ENCODE measurements at regions not wholly inside any gene's neighbourhood (a gene's known extent, or its start where the extent isn't known, plus 50 kb on each side); places are given as distances from the start of the nearest gene placed in this dataset.

DNA sequence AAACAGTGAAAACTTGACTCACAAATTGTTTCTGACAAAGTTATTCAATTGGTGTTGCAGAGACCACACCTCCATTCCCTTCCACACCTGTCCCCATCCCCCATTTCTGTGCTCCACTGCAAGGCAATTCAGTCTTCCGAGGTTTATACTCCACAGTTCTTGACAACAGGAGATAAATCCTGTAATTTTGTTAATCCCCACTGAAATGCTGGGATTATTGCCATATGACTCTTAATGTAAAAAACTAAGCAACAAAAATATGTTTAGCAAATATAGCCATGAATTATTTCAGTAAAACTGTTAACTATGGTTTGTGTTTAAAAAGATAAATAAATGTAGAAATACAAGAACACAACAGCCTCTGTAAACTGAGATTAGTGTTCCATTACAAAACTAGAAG lies 170.1 kb upstream of the SEMA3D start (continued):
- TF ChIP-seq EP300 (IDR thresholded peaks at IDR 0.05; ENCODE audit: borderline replicate concordance in 1 of 2, low read depth in 2 of 2, low read length in 2 of 2) (no peak), RNF2 (IDR thresholded peaks at IDR 0.05; ENCODE audit: borderline replicate concordance, low read depth, low read length, missing control alignments, poor library complexity, severe bottlenecking) (no peak), SP2 (IDR thresholded peaks at IDR 0.05; ENCODE audit: low read length) (no peak), SP1 (IDR thresholded peaks at IDR 0.05; ENCODE audit: low read depth, low read length) (no peak), RBBP5 (IDR thresholded peaks at IDR 0.05; ENCODE audit: borderline replicate concordance, low read depth, low read length) (no peak)
- TF ChIP-seq, protein P1, sequence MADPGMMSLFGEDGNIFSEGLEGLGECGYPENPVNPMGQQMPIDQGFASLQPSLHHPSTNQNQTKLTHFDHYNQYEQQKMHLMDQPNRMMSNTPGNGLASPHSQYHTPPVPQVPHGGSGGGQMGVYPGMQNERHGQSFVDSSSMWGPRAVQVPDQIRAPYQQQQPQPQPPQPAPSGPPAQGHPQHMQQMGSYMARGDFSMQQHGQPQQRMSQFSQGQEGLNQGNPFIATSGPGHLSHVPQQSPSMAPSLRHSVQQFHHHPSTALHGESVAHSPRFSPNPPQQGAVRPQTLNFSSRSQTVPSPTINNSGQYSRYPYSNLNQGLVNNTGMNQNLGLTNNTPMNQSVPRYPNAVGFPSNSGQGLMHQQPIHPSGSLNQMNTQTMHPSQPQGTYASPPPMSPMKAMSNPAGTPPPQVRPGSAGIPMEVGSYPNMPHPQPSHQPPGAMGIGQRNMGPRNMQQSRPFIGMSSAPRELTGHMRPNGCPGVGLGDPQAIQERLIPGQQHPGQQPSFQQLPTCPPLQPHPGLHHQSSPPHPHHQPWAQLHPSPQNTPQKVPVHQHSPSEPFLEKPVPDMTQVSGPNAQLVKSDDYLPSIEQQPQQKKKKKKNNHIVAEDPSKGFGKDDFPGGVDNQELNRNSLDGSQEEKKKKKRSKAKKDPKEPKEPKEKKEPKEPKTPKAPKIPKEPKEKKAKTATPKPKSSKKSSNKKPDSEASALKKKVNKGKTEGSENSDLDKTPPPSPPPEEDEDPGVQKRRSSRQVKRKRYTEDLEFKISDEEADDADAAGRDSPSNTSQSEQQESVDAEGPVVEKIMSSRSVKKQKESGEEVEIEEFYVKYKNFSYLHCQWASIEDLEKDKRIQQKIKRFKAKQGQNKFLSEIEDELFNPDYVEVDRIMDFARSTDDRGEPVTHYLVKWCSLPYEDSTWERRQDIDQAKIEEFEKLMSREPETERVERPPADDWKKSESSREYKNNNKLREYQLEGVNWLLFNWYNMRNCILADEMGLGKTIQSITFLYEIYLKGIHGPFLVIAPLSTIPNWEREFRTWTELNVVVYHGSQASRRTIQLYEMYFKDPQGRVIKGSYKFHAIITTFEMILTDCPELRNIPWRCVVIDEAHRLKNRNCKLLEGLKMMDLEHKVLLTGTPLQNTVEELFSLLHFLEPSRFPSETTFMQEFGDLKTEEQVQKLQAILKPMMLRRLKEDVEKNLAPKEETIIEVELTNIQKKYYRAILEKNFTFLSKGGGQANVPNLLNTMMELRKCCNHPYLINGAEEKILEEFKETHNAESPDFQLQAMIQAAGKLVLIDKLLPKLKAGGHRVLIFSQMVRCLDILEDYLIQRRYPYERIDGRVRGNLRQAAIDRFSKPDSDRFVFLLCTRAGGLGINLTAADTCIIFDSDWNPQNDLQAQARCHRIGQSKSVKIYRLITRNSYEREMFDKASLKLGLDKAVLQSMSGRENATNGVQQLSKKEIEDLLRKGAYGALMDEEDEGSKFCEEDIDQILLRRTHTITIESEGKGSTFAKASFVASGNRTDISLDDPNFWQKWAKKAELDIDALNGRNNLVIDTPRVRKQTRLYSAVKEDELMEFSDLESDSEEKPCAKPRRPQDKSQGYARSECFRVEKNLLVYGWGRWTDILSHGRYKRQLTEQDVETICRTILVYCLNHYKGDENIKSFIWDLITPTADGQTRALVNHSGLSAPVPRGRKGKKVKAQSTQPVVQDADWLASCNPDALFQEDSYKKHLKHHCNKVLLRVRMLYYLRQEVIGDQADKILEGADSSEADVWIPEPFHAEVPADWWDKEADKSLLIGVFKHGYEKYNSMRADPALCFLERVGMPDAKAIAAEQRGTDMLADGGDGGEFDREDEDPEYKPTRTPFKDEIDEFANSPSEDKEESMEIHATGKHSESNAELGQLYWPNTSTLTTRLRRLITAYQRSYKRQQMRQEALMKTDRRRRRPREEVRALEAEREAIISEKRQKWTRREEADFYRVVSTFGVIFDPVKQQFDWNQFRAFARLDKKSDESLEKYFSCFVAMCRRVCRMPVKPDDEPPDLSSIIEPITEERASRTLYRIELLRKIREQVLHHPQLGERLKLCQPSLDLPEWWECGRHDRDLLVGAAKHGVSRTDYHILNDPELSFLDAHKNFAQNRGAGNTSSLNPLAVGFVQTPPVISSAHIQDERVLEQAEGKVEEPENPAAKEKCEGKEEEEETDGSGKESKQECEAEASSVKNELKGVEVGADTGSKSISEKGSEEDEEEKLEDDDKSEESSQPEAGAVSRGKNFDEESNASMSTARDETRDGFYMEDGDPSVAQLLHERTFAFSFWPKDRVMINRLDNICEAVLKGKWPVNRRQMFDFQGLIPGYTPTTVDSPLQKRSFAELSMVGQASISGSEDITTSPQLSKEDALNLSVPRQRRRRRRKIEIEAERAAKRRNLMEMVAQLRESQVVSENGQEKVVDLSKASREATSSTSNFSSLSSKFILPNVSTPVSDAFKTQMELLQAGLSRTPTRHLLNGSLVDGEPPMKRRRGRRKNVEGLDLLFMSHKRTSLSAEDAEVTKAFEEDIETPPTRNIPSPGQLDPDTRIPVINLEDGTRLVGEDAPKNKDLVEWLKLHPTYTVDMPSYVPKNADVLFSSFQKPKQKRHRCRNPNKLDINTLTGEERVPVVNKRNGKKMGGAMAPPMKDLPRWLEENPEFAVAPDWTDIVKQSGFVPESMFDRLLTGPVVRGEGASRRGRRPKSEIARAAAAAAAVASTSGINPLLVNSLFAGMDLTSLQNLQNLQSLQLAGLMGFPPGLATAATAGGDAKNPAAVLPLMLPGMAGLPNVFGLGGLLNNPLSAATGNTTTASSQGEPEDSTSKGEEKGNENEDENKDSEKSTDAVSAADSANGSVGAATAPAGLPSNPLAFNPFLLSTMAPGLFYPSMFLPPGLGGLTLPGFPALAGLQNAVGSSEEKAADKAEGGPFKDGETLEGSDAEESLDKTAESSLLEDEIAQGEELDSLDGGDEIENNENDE (IDR thresholded peaks at IDR 0.05; ENCODE audit: insufficient replicate concordance, low read length), result no peak

Measured in H1 (cell line).